Stimulated activated naive CD8-positive, alpha-beta T cell treated with anti-CD3 and anti-CD28 coated beads, Interleukin-15, Interleukin-2, amounts not matched to agents 100 ng/mL and 50 ng/mL, for 24 hours (primary cell): ENCODE measurements at regions not wholly inside any gene's neighbourhood (a gene's known extent, or its start where the extent isn't known, plus 50 kb on each side); places are given as distances from the start of the nearest gene placed in this dataset.
A peak's percentile ranks its signal among the peaks of the same experiment; 100 is the strongest.

Source experiments
- H3K27ac Mint-ChIP-seq: one replicate; pipeline ENCODE4 v1.8.0; 2021; ENCODE audit warnings: mild to moderate bottlenecking, mixed read lengths
- H3K27me3 Mint-ChIP-seq: one replicate; pipeline ENCODE4 v1.8.0; 2021; ENCODE audit warnings: mixed read lengths
- H3K36me3 Mint-ChIP-seq: one replicate; pipeline ENCODE4 v1.8.0; 2021; ENCODE audit warnings: low read depth, mixed read lengths
- H3K4me1 Mint-ChIP-seq: one replicate; pipeline ENCODE4 v1.8.0; 2021; ENCODE audit warnings: low read depth, mixed read lengths
- H3K4me3 Mint-ChIP-seq: one replicate; pipeline ENCODE4 v1.8.0; 2021; ENCODE audit warnings: mild to moderate bottlenecking, mixed read lengths
- H3K9me3 Mint-ChIP-seq: one replicate; pipeline ENCODE4 v1.8.0; 2021; ENCODE audit warnings: mixed read lengths

GRCh38 chr1:221415651-221416050 lies 326.2 kb downstream of the DUSP10 start:
- no peaks in the 10 kb centered on the region for H3K4me1 Mint-ChIP-seq

DNA sequence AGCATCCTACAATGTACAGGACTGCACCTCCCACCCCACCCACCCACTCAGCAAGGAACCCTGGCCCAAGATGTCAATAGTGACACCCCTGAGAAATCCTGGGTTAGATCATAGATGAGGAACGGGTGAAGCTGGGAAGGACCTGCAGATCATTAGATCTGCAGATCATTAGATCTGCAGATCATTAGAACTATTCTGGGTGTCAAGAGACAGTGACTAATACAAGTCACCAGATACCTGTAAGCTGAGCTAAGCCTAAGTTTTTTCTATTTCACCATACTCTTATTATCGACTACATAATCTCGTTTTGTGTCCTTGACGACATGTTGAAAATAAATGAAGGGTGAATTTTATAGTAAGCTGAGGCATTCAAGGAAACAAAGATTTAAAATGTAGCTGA lies 325.7 kb downstream of the DUSP10 start:
- Mint-ChIP-seq H3K9me3 (no peaks in the 10 kb centered on the region), H3K4me3 (no peak overlapping the region), H3K36me3 (no peaks in the 10 kb centered on the region), H3K27ac (no peak overlapping the region), H3K27me3 (peaks cover 13% of the 10 kb centered on the region), H3K4me1 (no peaks in the 10 kb centered on the region)

More at GRCh38 chr1:221415651-221416050, 326.2 kb downstream of the DUSP10 start:
- Mint-ChIP-seq H3K36me3 (no peaks in the 10 kb centered on the region), H3K27me3 (peaks cover 17% of the 10 kb centered on the region), H3K9me3 (no peaks in the 10 kb centered on the region), H3K27ac (no peak overlapping the region), H3K4me3 (no peak overlapping the region)

GRCh38 chr1:221416723-221417122 lies 325.2 kb downstream of the DUSP10 start:
- H3K4me1 Mint-ChIP-seq: no peaks in the 10 kb centered on the region
- H3K4me3 Mint-ChIP-seq: no peak overlapping the region
- no peaks in the 10 kb centered on the region for H3K36me3 Mint-ChIP-seq
- H3K9me3 Mint-ChIP-seq: no peaks in the 10 kb centered on the region
- peaks cover 12% of the 10 kb centered on the region for H3K27me3 Mint-ChIP-seq
- no peak overlapping the region for H3K27ac Mint-ChIP-seq

GRCh38 chr1:221418346-221418745 lies 323.5 kb downstream of the DUSP10 start:
- H3K27ac Mint-ChIP-seq: no peak overlapping the region
- H3K4me3 Mint-ChIP-seq: no peak overlapping the region
- no peaks in the 10 kb centered on the region for H3K4me1 Mint-ChIP-seq
- no peaks in the 10 kb centered on the region for H3K36me3 Mint-ChIP-seq
- H3K9me3 Mint-ChIP-seq: no peaks in the 10 kb centered on the region
- peaks cover 8% of the 10 kb centered on the region for H3K27me3 Mint-ChIP-seq

DNA sequence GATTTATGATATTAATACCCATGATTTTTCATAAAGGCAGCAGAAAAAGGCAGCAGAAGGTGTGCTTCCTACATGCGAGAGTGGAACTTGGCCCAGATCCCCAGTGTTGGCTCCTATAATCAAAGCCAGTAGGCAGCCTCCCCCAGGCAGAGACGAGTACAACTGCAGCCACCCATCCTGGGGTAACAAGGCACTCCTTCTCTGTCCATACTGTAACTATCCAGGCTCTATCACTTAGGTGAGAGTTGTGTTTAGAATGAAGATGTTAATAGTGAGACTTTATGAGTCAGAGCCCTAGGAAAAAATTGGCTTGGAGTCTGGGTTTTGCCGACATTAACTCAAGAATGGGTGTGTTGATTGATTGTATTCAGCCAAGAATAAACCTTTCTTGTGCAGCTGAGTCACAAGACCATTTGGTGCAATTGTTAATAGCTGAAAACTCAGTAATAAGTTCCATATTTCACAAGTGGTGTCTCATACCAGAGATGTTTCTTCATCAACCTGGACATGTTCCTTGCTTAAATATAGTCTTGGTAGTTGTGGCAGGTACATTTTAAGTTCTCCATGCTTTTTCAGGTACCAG lies 322.3 kb downstream of the DUSP10 start:
- no peaks in the 10 kb centered on the region for H3K4me1 Mint-ChIP-seq

DNA sequence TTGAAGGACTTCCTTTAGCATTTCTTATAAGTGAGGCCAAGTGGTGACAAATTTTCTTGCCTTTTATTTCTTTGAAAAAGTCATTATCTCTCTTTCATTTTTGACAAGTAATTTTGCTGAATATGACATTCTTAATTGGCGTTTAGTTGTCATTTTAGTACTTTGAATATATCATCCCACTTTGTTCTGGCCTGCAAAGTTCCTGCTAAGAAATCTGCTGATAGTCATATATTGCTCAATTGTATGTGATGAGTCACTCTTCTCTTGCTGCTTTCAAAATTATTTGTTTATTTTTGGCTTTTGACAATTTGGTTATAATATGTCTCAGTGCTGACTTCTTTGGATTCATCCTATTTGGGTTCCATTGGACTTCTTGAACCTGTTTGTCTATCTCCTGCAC lies 312.6 kb downstream of the DUSP10 start:
- peaks cover 7% of the 10 kb centered on the region for H3K9me3 Mint-ChIP-seq
- peaks cover 14% of the 10 kb centered on the region for H3K27me3 Mint-ChIP-seq
- H3K27ac Mint-ChIP-seq: no peak overlapping the region
- no peak overlapping the region for H3K4me3 Mint-ChIP-seq
- H3K36me3 Mint-ChIP-seq: no peaks in the 10 kb centered on the region
- H3K4me1 Mint-ChIP-seq: no peaks in the 10 kb centered on the region

More for the DNA sequence above, 322.3 kb downstream of the DUSP10 start:
- H3K9me3 Mint-ChIP-seq: no peaks in the 10 kb centered on the region
- no peak overlapping the region for H3K4me3 Mint-ChIP-seq
- peaks cover 4% of the 10 kb centered on the region for H3K27me3 Mint-ChIP-seq
- H3K36me3 Mint-ChIP-seq: no peaks in the 10 kb centered on the region
- no peak overlapping the region for H3K27ac Mint-ChIP-seq

- Mint-ChIP-seq H3K27me3 (peaks cover 14% of the 10 kb centered on the region), H3K4me1 (peaks cover 7% of the 10 kb centered on the region), H3K9me3 (peaks cover 7% of the 10 kb centered on the region), H3K4me3 (no peak overlapping the region), H3K27ac (no peak overlapping the region), H3K36me3 (no peaks in the 10 kb centered on the region)
Observed at GRCh38 chr1:221430152-221430960, 311.5 kb downstream of the DUSP10 start.

- peaks cover 14% of the 10 kb centered on the region for H3K27me3 Mint-ChIP-seq
- H3K4me1 Mint-ChIP-seq: peaks cover 10% of the 10 kb centered on the region
- H3K9me3 Mint-ChIP-seq: peaks cover 7% of the 10 kb centered on the region
- H3K4me3 Mint-ChIP-seq: no peak overlapping the region
- no peak overlapping the region for H3K27ac Mint-ChIP-seq
- no peaks in the 10 kb centered on the region for H3K36me3 Mint-ChIP-seq
Observed at GRCh38 chr1:221431068-221431651, 310.7 kb downstream of the DUSP10 start.

GRCh38 chr1:221431961-221432360 lies 309.9 kb downstream of the DUSP10 start:
- no peaks in the 10 kb centered on the region for H3K9me3 Mint-ChIP-seq
- H3K4me3 Mint-ChIP-seq: no peak overlapping the region
- no peaks in the 10 kb centered on the region for H3K36me3 Mint-ChIP-seq
- peaks cover 14% of the 10 kb centered on the region for H3K27me3 Mint-ChIP-seq
- H3K27ac Mint-ChIP-seq: no peak overlapping the region
- peaks cover 10% of the 10 kb centered on the region for H3K4me1 Mint-ChIP-seq

DNA sequence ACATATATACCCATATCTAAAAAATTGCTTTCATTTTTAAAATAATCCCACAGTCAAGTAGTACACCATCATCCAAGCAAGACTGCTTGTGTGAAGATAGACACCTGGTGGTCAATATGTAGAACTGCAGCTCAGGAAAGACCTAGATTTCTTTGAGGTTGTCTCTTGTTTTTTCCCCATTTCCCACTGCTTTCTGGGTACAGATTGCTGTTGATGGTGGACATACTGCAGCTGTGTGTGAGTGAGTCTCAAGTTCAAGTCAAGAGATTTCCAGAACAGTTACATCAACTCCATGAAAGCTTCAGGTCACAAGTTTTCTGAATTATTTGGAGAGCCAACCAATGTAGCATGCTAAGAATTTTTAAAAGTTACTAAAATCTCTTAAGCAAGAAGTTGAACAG lies 306.4 kb downstream of the DUSP10 start:
- Mint-ChIP-seq H3K9me3 (no peaks in the 10 kb centered on the region), H3K4me1 (peaks cover 38% of the 10 kb centered on the region), H3K4me3 (no peak overlapping the region), H3K27me3 (peaks cover 6% of the 10 kb centered on the region), H3K36me3 (no peaks in the 10 kb centered on the region), H3K27ac (no peak overlapping the region)

GRCh38 chr1:221437171-221437570 lies 304.7 kb downstream of the DUSP10 start:
- Mint-ChIP-seq H3K9me3 (no peaks in the 10 kb centered on the region), H3K4me1 (peaks cover 43% of the 10 kb centered on the region), H3K4me3 (no peak overlapping the region), H3K36me3 (no peaks in the 10 kb centered on the region), H3K27me3 (peaks cover 4% of the 10 kb centered on the region), H3K27ac (no peak overlapping the region)

DNA sequence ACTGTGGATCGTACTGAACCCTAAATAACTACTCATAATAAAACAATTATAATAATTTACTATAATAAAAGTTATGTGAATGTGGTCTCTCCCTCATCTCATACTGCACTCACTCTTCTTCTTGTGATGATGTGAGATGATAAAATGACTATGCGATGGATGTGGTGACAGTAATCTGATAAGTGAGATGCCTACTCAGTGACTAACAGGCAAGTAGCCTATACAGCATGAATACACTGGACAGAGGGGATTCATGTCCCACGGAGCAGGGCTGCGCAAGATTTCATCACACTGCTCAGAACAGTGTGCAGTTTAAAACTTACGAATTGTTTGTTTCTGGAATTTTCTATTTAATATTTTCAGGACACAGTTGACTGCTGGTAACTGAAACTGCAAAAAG lies 304.0 kb downstream of the DUSP10 start:
- Mint-ChIP-seq H3K27ac (no peak overlapping the region), H3K4me1 (peaks cover 43% of the 10 kb centered on the region), H3K27me3 (peaks cover 8% of the 10 kb centered on the region), H3K4me3 (no peak overlapping the region), H3K9me3 (no peaks in the 10 kb centered on the region), H3K36me3 (no peaks in the 10 kb centered on the region)

- Mint-ChIP-seq H3K4me3 (peak overlapping the region; percentile 17), H3K27ac (peak overlapping the region; percentile 88), H3K4me1 (peaks cover 43% of the 10 kb centered on the region), H3K36me3 (no peaks in the 10 kb centered on the region), H3K27me3 (peaks cover 13% of the 10 kb centered on the region), H3K9me3 (no peaks in the 10 kb centered on the region)
Observed at GRCh38 chr1:221439008-221439746, 302.7 kb downstream of the DUSP10 start.

- peak overlapping the region; percentile 23 for H3K4me3 Mint-ChIP-seq
- H3K27me3 Mint-ChIP-seq: peaks cover 17% of the 10 kb centered on the region
- peak overlapping the region; percentile 88 for H3K27ac Mint-ChIP-seq
- H3K36me3 Mint-ChIP-seq: no peaks in the 10 kb centered on the region
- H3K9me3 Mint-ChIP-seq: no peaks in the 10 kb centered on the region
- peaks cover 40% of the 10 kb centered on the region for H3K4me1 Mint-ChIP-seq
Observed at GRCh38 chr1:221439747-221440501, 302.0 kb downstream of the DUSP10 start.
